HepG2 (cell line): ENCODE measurements at regions not wholly inside any gene's neighbourhood (a gene's known extent, or its start where the extent isn't known, plus 50 kb on each side); places are given as distances from the start of the nearest gene placed in this dataset.

Experiments
- EZH2 ChIP-seq: conservative IDR thresholded peaks from 2 replicates; pipeline ENCODE4 v1.6.1; 2012; ENCODE audit warnings: mild to moderate bottlenecking, low read depth, low read length, moderate library complexity
- POLR2AphosphoS5 ChIP-seq: IDR thresholded peaks from 2 replicates; pipeline ENCODE4 v1.6.1; 2012; ENCODE audit warnings: low read depth, low read length
- STAT5B ChIP-seq: sonication (generic); formaldehyde crosslinking; IDR thresholded peaks from 2 replicates; pipeline ENCODE4 v1.4.0; 2020; ENCODE audit warnings: missing genetic modification reagents
- ZNF530 ChIP-seq: sonication (generic); formaldehyde crosslinking; IDR thresholded peaks from 2 replicates; pipeline ENCODE4 v1.5.0; 2020; ENCODE audit warnings: low read depth, mild to moderate bottlenecking, missing genetic modification reagents
- ZNF563 ChIP-seq: sonication (generic); formaldehyde crosslinking; IDR thresholded peaks from 2 replicates; pipeline ENCODE4 v1.8.0; 2022; ENCODE audit warnings: mild to moderate bottlenecking, moderate library complexity, missing genetic modification reagents
- TF ChIP-seq, protein P1 (sequence below): fragments of 450-650 bp; IDR thresholded peaks from 2 replicates; pipeline ENCODE4 v1.6.1; 2016
- TF ChIP-seq, protein P2 (sequence below): sonication (generic); formaldehyde crosslinking; IDR thresholded peaks from 2 replicates; pipeline ENCODE4 v1.8.1; 2022; ENCODE audit warnings: mild to moderate bottlenecking, missing genetic modification reagents

DNA sequence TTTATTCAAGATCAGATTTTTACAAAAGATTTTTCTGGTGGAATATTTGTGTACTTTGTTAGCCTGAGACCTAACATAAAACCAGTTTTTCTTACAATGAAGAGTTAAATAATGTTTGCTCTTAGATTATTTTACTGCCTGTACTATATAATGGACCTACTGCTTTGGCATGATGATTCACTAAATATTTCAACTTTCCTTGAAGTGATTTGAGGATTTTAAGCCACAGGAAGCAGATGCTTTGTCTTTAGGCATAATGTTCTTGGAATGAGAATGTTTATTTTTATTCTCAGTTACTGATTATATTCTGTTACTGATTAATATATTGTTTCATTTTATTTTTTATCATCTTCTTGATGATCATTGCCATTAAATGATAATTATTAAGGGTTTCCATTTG is 175.3 kb upstream of the LRP1B start:
- TF ChIP-seq STAT5B (CRISPR knock-in tag) (no peak), POLR2AphosphoS5 (no peak), EZH2 (no peak), ZNF530 (CRISPR knock-in tag) (no peak), ZNF563 (CRISPR knock-in tag) (no peak)
- TF ChIP-seq, protein P1, sequence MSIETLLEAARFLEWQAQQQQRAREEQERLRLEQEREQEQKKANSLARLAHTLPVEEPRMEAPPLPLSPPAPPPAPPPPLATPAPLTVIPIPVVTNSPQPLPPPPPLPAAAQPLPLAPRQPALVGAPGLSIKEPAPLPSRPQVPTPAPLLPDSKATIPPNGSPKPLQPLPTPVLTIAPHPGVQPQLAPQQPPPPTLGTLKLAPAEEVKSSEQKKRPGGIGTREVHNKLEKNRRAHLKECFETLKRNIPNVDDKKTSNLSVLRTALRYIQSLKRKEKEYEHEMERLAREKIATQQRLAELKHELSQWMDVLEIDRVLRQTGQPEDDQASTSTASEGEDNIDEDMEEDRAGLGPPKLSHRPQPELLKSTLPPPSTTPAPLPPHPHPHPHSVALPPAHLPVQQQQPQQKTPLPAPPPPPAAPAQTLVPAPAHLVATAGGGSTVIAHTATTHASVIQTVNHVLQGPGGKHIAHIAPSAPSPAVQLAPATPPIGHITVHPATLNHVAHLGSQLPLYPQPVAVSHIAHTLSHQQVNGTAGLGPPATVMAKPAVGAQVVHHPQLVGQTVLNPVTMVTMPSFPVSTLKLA: no peak
- TF ChIP-seq, protein P2, sequence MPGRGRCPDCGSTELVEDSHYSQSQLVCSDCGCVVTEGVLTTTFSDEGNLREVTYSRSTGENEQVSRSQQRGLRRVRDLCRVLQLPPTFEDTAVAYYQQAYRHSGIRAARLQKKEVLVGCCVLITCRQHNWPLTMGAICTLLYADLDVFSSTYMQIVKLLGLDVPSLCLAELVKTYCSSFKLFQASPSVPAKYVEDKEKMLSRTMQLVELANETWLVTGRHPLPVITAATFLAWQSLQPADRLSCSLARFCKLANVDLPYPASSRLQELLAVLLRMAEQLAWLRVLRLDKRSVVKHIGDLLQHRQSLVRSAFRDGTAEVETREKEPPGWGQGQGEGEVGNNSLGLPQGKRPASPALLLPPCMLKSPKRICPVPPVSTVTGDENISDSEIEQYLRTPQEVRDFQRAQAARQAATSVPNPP (CRISPR knock-in tag): no peak
